Ishikawa (cell line): ENCODE measurements at regions not wholly inside any gene's neighbourhood (a gene's known extent, or its start where the extent isn't known, plus 50 kb on each side); places are given as distances from the start of the nearest gene placed in this dataset.
A peak's percentile ranks its signal among the peaks of the same experiment; 100 is the strongest.

ENCODE experiments used
- CEBPB ChIP-seq: IDR thresholded peaks from 2 replicates; pipeline ENCODE4 v1.6.1; 2012
- CREB1 ChIP-seq: IDR thresholded peaks from 2 replicates; pipeline ENCODE4 v1.6.1; 2012; ENCODE audit warnings: low read depth
- EGR1 ChIP-seq: IDR thresholded peaks from 2 replicates; pipeline ENCODE4 v1.6.1; 2012
- EP300 ChIP-seq: IDR thresholded peaks from 2 replicates; pipeline ENCODE4 v1.6.1; 2012; ENCODE audit warnings: borderline replicate concordance
- FOXM1 ChIP-seq: IDR thresholded peaks from 2 replicates; pipeline ENCODE4 v1.6.1; 2012; ENCODE audit warnings: low read depth, borderline replicate concordance
- MAX ChIP-seq: IDR thresholded peaks from 2 replicates; pipeline ENCODE4 v1.6.1; 2012
- NFIC ChIP-seq: IDR thresholded peaks from 2 replicates; pipeline ENCODE4 v1.6.1; 2012
- RAD21 ChIP-seq: IDR thresholded peaks from 2 replicates; pipeline ENCODE4 v1.6.1; 2012; ENCODE audit warnings: low read depth
- REST ChIP-seq: IDR thresholded peaks from 2 replicates; pipeline ENCODE4 v1.6.1; 2012; ENCODE audit warnings: low read depth, mild to moderate bottlenecking
- TAF1 ChIP-seq: IDR thresholded peaks from 2 replicates; pipeline ENCODE4 v1.6.1; 2012; ENCODE audit warnings: low read depth, mild to moderate bottlenecking
- TCF12 ChIP-seq: IDR thresholded peaks from 2 replicates; pipeline ENCODE4 v1.6.1; 2012; ENCODE audit warnings: low read depth
- TEAD4 ChIP-seq: IDR thresholded peaks from 2 replicates; pipeline ENCODE4 v1.6.1; 2012
- USF1 ChIP-seq: IDR thresholded peaks from 2 replicates; pipeline ENCODE4 v1.6.1; 2012
- YY1 ChIP-seq: IDR thresholded peaks from 2 replicates; pipeline ENCODE4 v1.6.1; 2012; ENCODE audit warnings: low read depth
- ZBTB7A ChIP-seq: IDR thresholded peaks from 2 replicates; pipeline ENCODE4 v1.6.1; 2012; ENCODE audit warnings: low read depth

GRCh38 chr21:31426235-31426797 lies 82.3 kb upstream of the TIAM1 start:
- TF ChIP-seq EGR1 (no peak), YY1 (no peak), USF1 (no peak), REST (no peak)

GRCh38 chr21:31425138-31425537 lies 81.1 kb upstream of the TIAM1 start:
- no peak for TF ChIP-seq NFIC
- no peak for TF ChIP-seq RAD21
- no peak for TF ChIP-seq CEBPB
- TF ChIP-seq ZBTB7A, result no peak
- TF ChIP-seq REST, result no peak
- TF ChIP-seq TEAD4, result peak; percentile 37; the same call in 1 of the 2 replicates
- no peak for TF ChIP-seq TCF12

- TF ChIP-seq REST, result no peak
- TF ChIP-seq TCF12, result no peak
- no peak for TF ChIP-seq USF1
- no peak for TF ChIP-seq MAX
- TF ChIP-seq EP300, result no peak
- no peak for TF ChIP-seq CREB1
- no peak for TF ChIP-seq TAF1
- TF ChIP-seq ZBTB7A, result no peak
- TF ChIP-seq CEBPB, result no peak
- no peak for TF ChIP-seq RAD21
- no peak for TF ChIP-seq EGR1
- no peak for TF ChIP-seq NFIC
These were observed 80.0 kb upstream of the TIAM1 start for GRCh38 chr21:31424058-31424457.

- TF ChIP-seq EGR1 (no peak), TEAD4 (no peak), CREB1 (no peak), MAX (no peak), CEBPB (no peak), EP300 (no peak), YY1 (no peak), USF1 (no peak), RAD21 (no peak), TCF12 (no peak), FOXM1 (no peak), NFIC (no peak)
These were observed 76.9 kb upstream of the TIAM1 start for GRCh38 chr21:31420988-31421387.

GRCh38 chr21:31420354-31420753 lies 76.3 kb upstream of the TIAM1 start:
- TF ChIP-seq EGR1 (no peak), REST (no peak), CEBPB (no peak)
